Inferior parietal cortex (tissue), 1 donor: ENCODE measurements at regions not wholly inside any gene's neighbourhood (a gene's known extent, or its start where the extent isn't known, plus 50 kb on each side); places are given as distances from the start of the nearest gene placed in this dataset.

Experiments used
- DNase-seq: peaks from one replicate; pipeline ENCODE4 v3.0.0-alpha.2; 2016; ENCODE audit errors: extremely low spot score

- no peak for DNase-seq
Observed at GRCh38 chr13:30031488-30031887, 181.1 kb upstream of the UBL3 start.

GRCh38 chr13:30030141-30030750 lies 179.8 kb upstream of the UBL3 start:
- DNase-seq, result no peak

GRCh38 chr13:30027569-30028455 lies 177.4 kb upstream of the UBL3 start:
- DNase-seq, result no peak

GRCh38 chr13:30026909-30027308 lies 176.5 kb upstream of the UBL3 start:
- no peak for DNase-seq

GRCh38 chr13:30026093-30026492 lies 175.7 kb upstream of the UBL3 start:
- no peak for DNase-seq

- DNase-seq, result no peak
Observed at GRCh38 chr13:30025351-30025750, 174.9 kb upstream of the UBL3 start.

GRCh38 chr13:30024125-30024865 lies 173.9 kb upstream of the UBL3 start:
- no peak for DNase-seq

- no peak for DNase-seq
Observed at GRCh38 chr13:30023196-30023895, 172.9 kb upstream of the UBL3 start.

GRCh38 chr13:30022796-30023195 lies 172.4 kb upstream of the UBL3 start:
- DNase-seq, result no peak

- no peak for DNase-seq
Observed at GRCh38 chr13:30022256-30022655, 171.8 kb upstream of the UBL3 start.

- no peak for DNase-seq
Observed at GRCh38 chr13:30021611-30022010, 171.2 kb upstream of the UBL3 start.

GRCh38 chr13:30020726-30021312 lies 170.4 kb upstream of the UBL3 start:
- DNase-seq, result no peak

GRCh38 chr13:30019648-30020626 lies 169.5 kb upstream of the UBL3 start:
- DNase-seq, result no peak

GRCh38 chr13:30017880-30018279 lies 167.5 kb upstream of the UBL3 start:
- DNase-seq, result no peak

- DNase-seq, result no peak
Observed at GRCh38 chr13:30016398-30016797, 166.0 kb upstream of the UBL3 start.

- DNase-seq, result no peak
Observed at GRCh38 chr13:30009411-30009810, 159.0 kb upstream of the UBL3 start.

GRCh38 chr13:30006246-30006645 lies 155.8 kb upstream of the UBL3 start:
- DNase-seq, result no peak

GRCh38 chr13:30004204-30004603 lies 153.8 kb upstream of the UBL3 start:
- DNase-seq, result no peak

- DNase-seq, result no peak
Observed at GRCh38 chr13:30002577-30002976, 152.2 kb upstream of the UBL3 start.

GRCh38 chr13:30000370-30000765 lies 150.0 kb upstream of the UBL3 start:
- DNase-seq, result no peak
